Mesenchymal stem cell (in vitro differentiated cells and primary cell): ENCODE measurements at regions not wholly inside any gene's neighbourhood (a gene's known extent, or its start where the extent isn't known, plus 50 kb on each side); places are given as distances from the start of the nearest gene placed in this dataset.
"Not testable (repeated sequence)": the region's sequence is repeated elsewhere in the genome, so short reads cannot be mapped to it uniquely, and the experiment has no call there.

Source experiments
- DNase-seq: peaks from one replicate; pipeline ENCODE4 v3.0.0-alpha.2; 2013
- H2AFZ ChIP-seq: one replicate; pipeline ENCODE4 v1.6.1; 2013; ENCODE audit warnings: low read depth, mild to moderate bottlenecking, control low read depth, inconsistent platforms, low read length, moderate library complexity
- H2AK5ac ChIP-seq: 2 replicates; pipeline ENCODE4 v1.6.1; 2013; ENCODE audit warnings: low read length, moderate library complexity, mild to moderate bottlenecking, inconsistent platforms; ENCODE audit not compliant: severe bottlenecking
- H2BK120ac ChIP-seq: one replicate; pipeline ENCODE4 v1.6.1; 2013; ENCODE audit warnings: low read depth, mild to moderate bottlenecking, inconsistent platforms, low read length, moderate library complexity
- H2BK12ac ChIP-seq, 2 experiments: one replicate each; pipeline ENCODE4 v1.6.1; 2013; ENCODE audit warnings: inconsistent platforms in 2 of 2, low read length in 2 of 2, mild to moderate bottlenecking in 2 of 2, moderate library complexity in 2 of 2, control low read depth in 1 of 2
- H2BK15ac ChIP-seq: one replicate; pipeline ENCODE4 v1.6.1; 2013; ENCODE audit warnings: mild to moderate bottlenecking, low read depth, inconsistent platforms; ENCODE audit not compliant: poor library complexity, severe bottlenecking
- H2BK5ac ChIP-seq: 2 replicates; pipeline ENCODE4 v1.6.1; 2013; ENCODE audit warnings: low read depth, mild to moderate bottlenecking, low read length, control low read depth, inconsistent platforms; ENCODE audit not compliant: poor library complexity, severe bottlenecking
- H3K14ac ChIP-seq, 2 experiments: one replicate each; pipeline ENCODE4 v1.6.1; 2013; ENCODE audit warnings: inconsistent platforms in 2 of 2, low read length in 2 of 2, control low read depth in 1 of 2, mild to moderate bottlenecking in 1 of 2, moderate library complexity in 1 of 2
- H3K18ac ChIP-seq, 2 experiments: one replicate each; pipeline ENCODE4 v1.6.1; 2013; ENCODE audit warnings: inconsistent platforms in 2 of 2, low read length in 2 of 2, control low read depth in 1 of 2, low read depth in 1 of 2, mild to moderate bottlenecking in 1 of 2
- H3K23ac ChIP-seq, 2 experiments: one replicate each; pipeline ENCODE4 v1.6.1; 2013; ENCODE audit warnings: inconsistent platforms in 2 of 2, low read length in 2 of 2, mild to moderate bottlenecking in 2 of 2, moderate library complexity in 2 of 2, control low read depth in 1 of 2
- H3K27ac ChIP-seq: 2 replicates; pipeline ENCODE4 v1.5.1; 2013; ENCODE audit warnings: mild to moderate bottlenecking, moderate library complexity, low read length, control low read depth, inconsistent platforms; ENCODE audit not compliant: poor library complexity, severe bottlenecking
- H3K27me3 ChIP-seq, 2 experiments: 2 replicates each; pipeline versions ENCODE4 v1.6.1 to v1.7.0; 2013; ENCODE audit warnings: low read length in 2 of 2, mild to moderate bottlenecking in 2 of 2, moderate library complexity in 2 of 2, control low read depth in 1 of 2, inconsistent platforms in 1 of 2; ENCODE audit not compliant: control insufficient read depth in 1 of 2, insufficient read depth in 1 of 2
- H3K36me3 ChIP-seq, 2 experiments: 2 replicates each; pipeline versions ENCODE4 v1.6.1 to v1.7.0; 2013; ENCODE audit warnings: low read length in 2 of 2, control low read depth in 1 of 2, inconsistent platforms in 1 of 2, low read depth in 1 of 2, mild to moderate bottlenecking in 1 of 2; ENCODE audit not compliant: insufficient read depth in 2 of 2, control insufficient read depth in 1 of 2
- H3K4ac ChIP-seq, 2 experiments: one replicate each; pipeline ENCODE4 v1.6.1; 2013; ENCODE audit warnings: inconsistent platforms in 2 of 2, low read length in 2 of 2, mild to moderate bottlenecking in 2 of 2, moderate library complexity in 2 of 2, control low read depth in 1 of 2, low read depth in 1 of 2
- H3K4me1 ChIP-seq: 2 replicates; pipeline ENCODE4 v1.6.1; 2013; ENCODE audit warnings: low read depth, low read length, control low read depth; ENCODE audit not compliant: control insufficient read depth, insufficient read depth
- H3K4me2 ChIP-seq: 2 replicates; pipeline ENCODE4 v1.6.1; 2013; ENCODE audit warnings: low read length, mild to moderate bottlenecking, inconsistent platforms; ENCODE audit not compliant: poor library complexity, severe bottlenecking
- H3K4me3 ChIP-seq, 2 experiments: 2 replicates each; pipeline versions ENCODE4 v1.5.1 to v1.7.0; 2013; ENCODE audit warnings: low read length in 2 of 2, mild to moderate bottlenecking in 2 of 2, control low read depth in 1 of 2, low read depth in 1 of 2; ENCODE audit not compliant: insufficient read depth in 1 of 2
- H3K79me1 ChIP-seq: replicated peaks from 2 replicates; pipeline ENCODE4 v1.6.1; 2013; ENCODE audit warnings: mild to moderate bottlenecking, control low read depth, low read length, inconsistent platforms; ENCODE audit not compliant: poor library complexity, severe bottlenecking
- H3K9ac ChIP-seq: 2 replicates; pipeline ENCODE4 v1.7.0; 2013; ENCODE audit warnings: mild to moderate bottlenecking, low read length, moderate library complexity
- H3K9me3 ChIP-seq: 2 replicates; pipeline ENCODE4 v1.7.0; 2013; ENCODE audit warnings: mild to moderate bottlenecking, low read length; ENCODE audit not compliant: control insufficient read depth
- H4K8ac ChIP-seq: one replicate; pipeline ENCODE4 v1.6.1; 2013; ENCODE audit warnings: inconsistent platforms, mild to moderate bottlenecking, low read length, moderate library complexity
- H4K91ac ChIP-seq: one replicate; pipeline ENCODE4 v1.6.1; 2013; ENCODE audit warnings: mild to moderate bottlenecking, low read length, inconsistent platforms
- WGBS: methylation state at CpG from one replicate; pipeline ENCODE4 v1.1.7; 2013; ENCODE audit warnings: mixed read lengths; 5-methylcytosine and 5-hydroxymethylcytosine counted together

DNA sequence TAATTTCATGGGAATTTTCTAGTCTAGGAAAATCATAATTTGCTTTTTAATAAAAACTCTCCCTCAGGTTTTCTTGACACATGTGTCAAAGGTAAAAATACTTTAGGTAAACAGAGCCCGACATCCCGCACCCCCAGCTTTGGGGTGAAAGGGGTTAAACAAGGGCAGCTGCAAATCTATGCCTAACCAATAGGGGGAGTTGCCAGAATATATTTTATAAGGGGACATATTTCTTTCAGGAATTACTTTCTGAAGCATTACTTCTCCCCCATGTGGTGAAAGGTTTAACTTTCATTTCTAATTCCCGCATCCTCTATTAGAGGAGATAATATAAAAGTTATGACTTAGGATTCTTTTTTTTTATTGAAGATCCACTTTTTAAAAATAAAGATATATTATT lies 53.9 kb upstream of the HEPH start:
- peak; percentile 4 for DNase-seq
- Histone ChIP-seq H2BK12ac (no peak overlapping the region), H3K14ac (no peak overlapping the region), H3K36me3 (no peaks in the 10 kb centered on the region), H3K79me1 (no peaks in the 10 kb centered on the region), H3K9ac (no peak overlapping the region), H3K27ac (no peak overlapping the region), H3K4me1 (no peaks in the 10 kb centered on the region), H3K18ac (no peak overlapping the region), H3K9me3 (no peaks in the 10 kb centered on the region), H2BK5ac (no peak overlapping the region), H2BK15ac (no peak overlapping the region), H3K27me3 (peaks cover 0 to 3% of the 10 kb centered on the region in 2 experiments), H2AK5ac (no peak overlapping the region), H3K4me3 (no peak overlapping the region), H2AFZ (no peak overlapping the region), H4K8ac (no peak overlapping the region), H4K91ac (no peak overlapping the region), H3K4me2 (no peak overlapping the region), H2BK120ac (no peak overlapping the region), H3K4ac (no peak overlapping the region), H3K23ac (no peak overlapping the region)
- no CpG with 5 or more reads among the region's 3 CpGs for WGBS

DNA sequence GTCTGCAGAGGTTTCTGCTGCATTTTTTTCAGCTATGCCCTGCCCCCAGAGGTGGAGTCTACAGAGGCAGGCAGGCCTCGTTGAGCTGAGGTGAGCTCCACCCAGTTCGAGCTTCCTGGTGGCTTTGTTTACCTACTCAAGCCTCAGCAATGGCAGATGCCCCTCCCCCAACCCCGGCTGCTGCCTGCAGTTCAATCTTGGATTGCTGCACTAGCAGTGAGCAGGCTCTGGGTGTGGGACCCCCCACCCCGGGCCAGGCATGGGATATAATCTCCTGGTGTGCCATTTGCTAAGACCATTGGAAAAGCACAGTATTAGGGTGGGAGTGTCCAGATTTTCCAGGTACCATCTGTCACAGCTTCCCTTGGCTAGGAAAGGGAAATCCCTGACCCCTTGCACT lies 56.2 kb upstream of the HEPH start:
- H3K9me3 ChIP-seq, result not testable (repeated sequence)

DNA sequence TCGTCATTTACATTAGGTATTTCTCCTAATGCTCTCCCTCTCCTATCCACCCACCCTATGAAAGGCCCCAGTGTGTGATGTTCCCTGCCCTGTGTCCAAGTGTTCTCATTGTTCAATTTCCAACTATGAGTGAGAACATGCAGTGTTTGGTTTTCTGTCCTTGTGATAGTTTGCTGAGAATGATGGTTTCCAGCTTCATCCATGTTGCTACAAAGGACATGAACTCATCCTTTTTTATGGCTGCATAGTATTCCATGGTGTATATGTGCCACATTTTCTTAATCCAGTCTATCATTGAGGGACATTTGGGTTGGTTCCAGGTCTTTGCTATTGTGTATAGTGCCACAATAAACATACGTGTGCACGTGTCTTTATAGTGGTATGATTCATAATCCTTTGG lies 61.6 kb upstream of the HEPH start:
- H2AFZ ChIP-seq, H2BK120ac ChIP-seq, H2BK15ac ChIP-seq, DNase-seq, H3K36me3 ChIP-seq, H2BK12ac ChIP-seq, H3K79me1 ChIP-seq, H3K9me3 ChIP-seq, H3K14ac ChIP-seq, H2AK5ac ChIP-seq, H4K8ac ChIP-seq, H3K4me1 ChIP-seq, H3K9ac ChIP-seq, H4K91ac ChIP-seq, H3K27ac ChIP-seq, H3K4me2 ChIP-seq, H3K4me3 ChIP-seq, H2BK5ac ChIP-seq, H3K4ac ChIP-seq, H3K27me3 ChIP-seq, H3K18ac ChIP-seq, H3K23ac ChIP-seq: not testable (repeated sequence)
- WGBS, result 71% methylated on average over 1 of the region's 3 CpGs

More for the DNA sequence above, 56.2 kb upstream of the HEPH start:
- not testable (repeated sequence) for H3K14ac ChIP-seq, H2AK5ac ChIP-seq, H4K8ac ChIP-seq, H3K4ac ChIP-seq, H3K23ac ChIP-seq, H2BK12ac ChIP-seq, H2BK120ac ChIP-seq, H3K18ac ChIP-seq, H2BK5ac ChIP-seq, H3K79me1 ChIP-seq, H3K27ac ChIP-seq, H3K27me3 ChIP-seq, H3K9ac ChIP-seq, DNase-seq, H3K4me1 ChIP-seq, H4K91ac ChIP-seq, H3K4me3 ChIP-seq, H2BK15ac ChIP-seq, H3K4me2 ChIP-seq, H2AFZ ChIP-seq, H3K36me3 ChIP-seq
- 58% methylated on average over 3 of the region's 4 CpGs for WGBS

DNA sequence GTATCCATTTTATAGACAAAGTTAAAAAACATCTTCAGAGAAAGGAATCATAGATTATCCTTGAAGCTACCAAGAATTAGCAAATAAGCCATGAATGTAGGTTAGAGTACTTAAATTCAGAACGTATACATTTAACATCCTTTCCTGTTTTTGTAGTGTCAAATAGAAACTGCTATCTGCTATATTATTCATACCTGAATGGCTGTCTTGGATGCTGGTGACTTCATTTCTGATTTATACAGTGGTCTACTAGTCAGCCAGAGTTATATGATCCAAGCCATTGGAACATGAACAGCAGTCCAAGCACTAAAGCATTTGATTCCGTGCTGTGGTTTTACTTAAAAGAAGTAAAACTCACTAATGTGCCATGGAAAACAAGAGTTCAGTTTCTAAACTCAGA lies 58.3 kb upstream of the VSIG4 start:
- no peaks in the 10 kb centered on the region for H3K79me1 ChIP-seq
- H3K9ac ChIP-seq, result no peak overlapping the region
- H3K36me3 ChIP-seq, result no peaks in the 10 kb centered on the region
- no peak overlapping the region for H3K18ac ChIP-seq
- WGBS, result no CpG with 5 or more reads among the region's 2 CpGs
- no peak overlapping the region for H3K27ac ChIP-seq
- no peak overlapping the region for H2AK5ac ChIP-seq
- H2BK12ac ChIP-seq, result no peak overlapping the region
- no peak overlapping the region for H3K4me3 ChIP-seq
- no peak overlapping the region for H2BK5ac ChIP-seq
- no peak overlapping the region for H3K4ac ChIP-seq
- H2BK15ac ChIP-seq, result no peak overlapping the region
- no peak for DNase-seq
- H2AFZ ChIP-seq, result no peak overlapping the region
- no peak overlapping the region for H2BK120ac ChIP-seq
- no peak overlapping the region for H4K8ac ChIP-seq
- H3K9me3 ChIP-seq, result peaks cover 5% of the 10 kb centered on the region
- H4K91ac ChIP-seq, result no peak overlapping the region
- no peaks in the 10 kb centered on the region for H3K4me1 ChIP-seq
- H3K23ac ChIP-seq, result no peak overlapping the region
- no peak overlapping the region for H3K4me2 ChIP-seq
- no peak overlapping the region for H3K14ac ChIP-seq
- no peaks in the 10 kb centered on the region for H3K27me3 ChIP-seq
